ENCODE measurements at regions not wholly inside any gene's neighbourhood (a gene's known extent, or its start where the extent isn't known, plus 50 kb on each side); places are given as distances from the start of the nearest gene placed in this dataset.

GRCh38 chr13:109883181-109884180, 97.1 kb upstream of the IRS2 start:
- Histone ChIP-seq H3K27ac (no peak overlapping the region), H3K4me1 (no peaks in the 10 kb centered on the region), H3K27me3 (peaks cover 0 to 5% (median 0%) of the 10 kb centered on the region in 4 donors), H3K9me3 (no peaks in the 10 kb centered on the region), H3K36me3 (no peaks in the 10 kb centered on the region), H3K4me3 (no peak overlapping the region)
- WGBS, 2 donors = 78 to 80% methylated on average over 20 of the region's 20 CpGs
- DNase-seq = no peak
- TF ChIP-seq, protein P1, sequence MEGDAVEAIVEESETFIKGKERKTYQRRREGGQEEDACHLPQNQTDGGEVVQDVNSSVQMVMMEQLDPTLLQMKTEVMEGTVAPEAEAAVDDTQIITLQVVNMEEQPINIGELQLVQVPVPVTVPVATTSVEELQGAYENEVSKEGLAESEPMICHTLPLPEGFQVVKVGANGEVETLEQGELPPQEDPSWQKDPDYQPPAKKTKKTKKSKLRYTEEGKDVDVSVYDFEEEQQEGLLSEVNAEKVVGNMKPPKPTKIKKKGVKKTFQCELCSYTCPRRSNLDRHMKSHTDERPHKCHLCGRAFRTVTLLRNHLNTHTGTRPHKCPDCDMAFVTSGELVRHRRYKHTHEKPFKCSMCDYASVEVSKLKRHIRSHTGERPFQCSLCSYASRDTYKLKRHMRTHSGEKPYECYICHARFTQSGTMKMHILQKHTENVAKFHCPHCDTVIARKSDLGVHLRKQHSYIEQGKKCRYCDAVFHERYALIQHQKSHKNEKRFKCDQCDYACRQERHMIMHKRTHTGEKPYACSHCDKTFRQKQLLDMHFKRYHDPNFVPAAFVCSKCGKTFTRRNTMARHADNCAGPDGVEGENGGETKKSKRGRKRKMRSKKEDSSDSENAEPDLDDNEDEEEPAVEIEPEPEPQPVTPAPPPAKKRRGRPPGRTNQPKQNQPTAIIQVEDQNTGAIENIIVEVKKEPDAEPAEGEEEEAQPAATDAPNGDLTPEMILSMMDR (IDR thresholded peaks at IDR 0.05) = no peak
- TF ChIP-seq POLR2A (IDR thresholded peaks at IDR 0.05) = no peak
- intact Hi-C loops (cut with DNase I) = no loop called here

GRCh38 chr13:109881961-109882558, 95.7 kb upstream of the IRS2 start:
- intact Hi-C loops (cut with DNase I) = no loop called here
- TF ChIP-seq POLR2A (IDR thresholded peaks at IDR 0.05) = no peak
- TF ChIP-seq, protein P1 (IDR thresholded peaks at IDR 0.05) = no peak
- WGBS, 2 donors = 83 to 95% methylated on average over 7 to 8 of the region's 14 CpGs

GRCh38 chr13:109881347-109881725, 95.0 kb upstream of the IRS2 start:
- TF ChIP-seq POLR2A (IDR thresholded peaks at IDR 0.05) = no peak
- TF ChIP-seq, protein P1 (IDR thresholded peaks at IDR 0.05) = no peak
- H3K4me3 ChIP-seq = no peak overlapping the region
- no peak for DNase-seq
- H3K4me1 ChIP-seq = no peaks in the 10 kb centered on the region
- 83 to 85% methylated on average over 14 of the region's 14 CpGs for WGBS, 2 donors
- H3K9me3 ChIP-seq = no peaks in the 10 kb centered on the region
- no peak overlapping the region for H3K27ac ChIP-seq
- peaks cover 0 to 5% (median 0%) of the 10 kb centered on the region in 4 donors for H3K27me3 ChIP-seq
- H3K36me3 ChIP-seq = no peaks in the 10 kb centered on the region
- intact Hi-C loops (cut with DNase I) = no loop called here

More at GRCh38 chr13:109881961-109882558, 95.7 kb upstream of the IRS2 start:
- H3K27ac ChIP-seq = no peak overlapping the region
- H3K36me3 ChIP-seq = no peaks in the 10 kb centered on the region
- H3K9me3 ChIP-seq = no peaks in the 10 kb centered on the region
- H3K4me3 ChIP-seq = no peak overlapping the region
- peaks cover 0 to 5% (median 0%) of the 10 kb centered on the region in 4 donors for H3K27me3 ChIP-seq
- no peak for DNase-seq
- no peaks in the 10 kb centered on the region for H3K4me1 ChIP-seq

- TF ChIP-seq POLR2A (IDR thresholded peaks at IDR 0.05) = no peak
- TF ChIP-seq, protein P1 (IDR thresholded peaks at IDR 0.05) = no peak
- Histone ChIP-seq H3K27ac (no peak overlapping the region), H3K9me3 (no peaks in the 10 kb centered on the region), H3K4me1 (no peaks in the 10 kb centered on the region), H3K27me3 (peaks cover 0 to 5% (median 0%) of the 10 kb centered on the region in 4 donors), H3K4me3 (no peak overlapping the region), H3K36me3 (no peaks in the 10 kb centered on the region)
- intact Hi-C loops (cut with DNase I) = no loop called here
- WGBS, 2 donors = 78% methylated on average over 18 to 23 of the region's 35 CpGs
- DNase-seq = no peak
These were observed 94.3 kb upstream of the IRS2 start for GRCh38 chr13:109880371-109881346.

Data from esophagus squamous epithelium (tissue), 5 donors.